IMR-90 (cell line): ENCODE measurements at regions not wholly inside any gene's neighbourhood (a gene's known extent, or its start where the extent isn't known, plus 50 kb on each side); places are given as distances from the start of the nearest gene placed in this dataset.

Experiments used
- CTCF ChIP-seq: conservative IDR thresholded peaks from 2 replicates; pipeline ENCODE4 v1.5.1; 2012; ENCODE audit warnings: mild to moderate bottlenecking, low read depth, low read length, improper control_type of control experiment
- USF2 ChIP-seq: fragments of 150-350 bp; IDR thresholded peaks from 2 replicates; pipeline ENCODE4 v1.6.1; 2017; ENCODE audit warnings: mild to moderate bottlenecking, antibody characterized with exemption, low read length, low read depth

GRCh38 chr13:110991991-110992508 lies 77.2 kb upstream of the ANKRD10 start:
- TF ChIP-seq USF2, result no peak
- no peak for TF ChIP-seq CTCF
